CD4-positive, alpha-beta T cell treated with Interleukin-15 for 4 hours (primary cell): ENCODE measurements at regions not wholly inside any gene's neighbourhood (a gene's known extent, or its start where the extent isn't known, plus 50 kb on each side); places are given as distances from the start of the nearest gene placed in this dataset.

Experiments used
- DNase-seq: peaks from one replicate; pipeline ENCODE4 v3.0.0-alpha.2; 2020; ENCODE audit warnings: low spot score

GRCh38 chr6:139597771-139598755 lies 223.6 kb upstream of the CITED2 start:
- no peak for DNase-seq

GRCh38 chr6:139597087-139597763 lies 222.8 kb upstream of the CITED2 start:
- DNase-seq = no peak

GRCh38 chr6:139595183-139595582 lies 220.7 kb upstream of the CITED2 start:
- DNase-seq = no peak

GRCh38 chr6:139594333-139594965 lies 220.0 kb upstream of the CITED2 start:
- DNase-seq = no peak

- no peak for DNase-seq
Measured at GRCh38 chr6:139593081-139593480, 218.6 kb upstream of the CITED2 start.

- DNase-seq = no peak
Measured at GRCh38 chr6:139592011-139592410, 217.6 kb upstream of the CITED2 start.

GRCh38 chr6:139591075-139591865 lies 216.8 kb upstream of the CITED2 start:
- no peak for DNase-seq

GRCh38 chr6:139590206-139590605 lies 215.8 kb upstream of the CITED2 start:
- DNase-seq = no peak

GRCh38 chr6:139588734-139589593 lies 214.5 kb upstream of the CITED2 start:
- no peak for DNase-seq

- DNase-seq = no peak
Measured at GRCh38 chr6:139588076-139588639, 213.7 kb upstream of the CITED2 start.

GRCh38 chr6:139587469-139587868 lies 213.0 kb upstream of the CITED2 start:
- DNase-seq = no peak

- DNase-seq = no peak
Measured at GRCh38 chr6:139586273-139586672, 211.8 kb upstream of the CITED2 start.

- no peak for DNase-seq
Measured at GRCh38 chr6:139584599-139584998, 210.2 kb upstream of the CITED2 start.

- DNase-seq = no peak
Measured at GRCh38 chr6:139583420-139583819, 209.0 kb upstream of the CITED2 start.

GRCh38 chr6:139582956-139583355 lies 208.5 kb upstream of the CITED2 start:
- no peak for DNase-seq

GRCh38 chr6:139581485-139581865 lies 207.0 kb upstream of the CITED2 start:
- no peak for DNase-seq

GRCh38 chr6:139580592-139581484 lies 206.4 kb upstream of the CITED2 start:
- DNase-seq = no peak

- no peak for DNase-seq
Measured at GRCh38 chr6:139577763-139578604, 203.5 kb upstream of the CITED2 start.
